GM19463 (cell line): ENCODE measurements at regions not wholly inside any gene's neighbourhood (a gene's known extent, or its start where the extent isn't known, plus 50 kb on each side); places are given as distances from the start of the nearest gene placed in this dataset.
A peak's percentile ranks its signal among the peaks of the same experiment; 100 is the strongest.

ENCODE experiments used
- ATAC-seq: cut with Tn5 transposase; IDR thresholded peaks from one replicate; pipeline ENCODE4 v1.9.1; 2021; ENCODE audit warnings: mild to moderate bottlenecking, moderate library complexity; ENCODE audit not compliant: unreplicated experiment

GRCh38 chr2:76270096-76270710, 559.5 kb upstream of the GCFC2 start:
- ATAC-seq: no peak

GRCh38 chr2:76268902-76269620, 558.3 kb upstream of the GCFC2 start:
- ATAC-seq: no peak

GRCh38 chr2:76268484-76268883, 557.8 kb upstream of the GCFC2 start:
- no peak for ATAC-seq

- ATAC-seq: no peak
These were observed 547.1 kb upstream of the GCFC2 start for GRCh38 chr2:76257802-76258201.

GRCh38 chr2:76256458-76257088, 545.9 kb upstream of the GCFC2 start:
- ATAC-seq: no peak

GRCh38 chr2:76252704-76253103, 542.0 kb upstream of the GCFC2 start:
- ATAC-seq: no peak

GRCh38 chr2:76251342-76251741, 540.6 kb upstream of the GCFC2 start:
- no peak for ATAC-seq

GRCh38 chr2:76247006-76247405, 536.3 kb upstream of the GCFC2 start:
- no peak for ATAC-seq

GRCh38 chr2:76211991-76212985, 501.6 kb upstream of the GCFC2 start:
- no peak for ATAC-seq

- ATAC-seq: no peak
These were observed 499.8 kb upstream of the GCFC2 start for GRCh38 chr2:76210551-76210950.

GRCh38 chr2:76204048-76204447, 493.3 kb upstream of the GCFC2 start:
- no peak for ATAC-seq

- ATAC-seq: no peak
These were observed 492.2 kb upstream of the GCFC2 start for GRCh38 chr2:76202866-76203265.

GRCh38 chr2:76197842-76198448, 487.2 kb upstream of the GCFC2 start:
- peak; percentile 76 for ATAC-seq

- no peak for ATAC-seq
These were observed 486.7 kb upstream of the GCFC2 start for GRCh38 chr2:76197428-76197827.

- no peak for ATAC-seq
These were observed 483.5 kb upstream of the GCFC2 start for GRCh38 chr2:76194031-76194775.

- no peak for ATAC-seq
These were observed 482.4 kb upstream of the GCFC2 start for GRCh38 chr2:76193089-76193488.

- ATAC-seq: no peak
These were observed 477.8 kb upstream of the GCFC2 start for GRCh38 chr2:76188334-76189008.

- no peak for ATAC-seq
These were observed 476.7 kb upstream of the GCFC2 start for GRCh38 chr2:76187415-76187814.

GRCh38 chr2:76180676-76181075, 470.0 kb upstream of the GCFC2 start:
- ATAC-seq: no peak
